ENCODE measurements at regions not wholly inside any gene's neighbourhood (a gene's known extent, or its start where the extent isn't known, plus 50 kb on each side); places are given as distances from the start of the nearest gene placed in this dataset.

DNA sequence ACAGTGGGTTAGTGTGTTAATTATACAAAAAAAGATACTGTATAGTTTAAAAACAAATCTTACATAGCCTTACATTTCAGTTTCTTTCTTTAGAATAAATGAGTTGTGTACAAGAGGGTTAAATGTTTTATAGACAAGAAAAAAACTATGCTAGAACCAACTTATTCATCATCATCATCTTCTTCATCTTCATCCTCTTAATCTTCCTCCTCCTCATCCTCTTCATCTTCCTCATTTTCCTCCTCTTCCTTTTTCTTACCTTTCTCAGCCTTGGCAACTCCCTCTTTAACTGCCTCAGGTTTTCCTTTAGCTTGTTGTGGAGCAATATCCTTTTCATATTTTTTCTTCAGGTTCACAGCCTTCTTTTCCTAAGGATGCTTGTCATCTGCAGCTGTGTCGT is 53.7 kb downstream of the RPS12 start:
- no peak overlapping the region for H3K4me3 ChIP-seq (ENCODE audit: low read depth, low read length, poor library complexity, severe bottlenecking)
- no peaks in the 10 kb centered on the region for H3F3A ChIP-seq (ENCODE audit: insufficient read depth, low read length)
- H3K9ac ChIP-seq (ENCODE audit: low read length), result no peak overlapping the region
- H3K9me3 ChIP-seq (ENCODE audit: low read length), result no peaks in the 10 kb centered on the region
- no peak overlapping the region for H3K4me2 ChIP-seq (ENCODE audit: low read length)
- no peaks in the 10 kb centered on the region for H3K9me2 ChIP-seq (ENCODE audit: low read depth, low read length)
- H3K27me3 ChIP-seq (ENCODE audit: insufficient read depth, low read length), result no peaks in the 10 kb centered on the region
- no peaks in the 10 kb centered on the region for H4K20me1 ChIP-seq (ENCODE audit: insufficient read depth, low read length)
- TF ChIP-seq EZH2 (IDR thresholded peaks at IDR 0.05; ENCODE audit: borderline replicate concordance, low read length), result no peak
- no peak for TF ChIP-seq CTCF (IDR thresholded peaks at IDR 0.05; ENCODE audit: low read length)
- H3K27ac ChIP-seq (ENCODE audit: low read depth, low read length, poor library complexity, severe bottlenecking), result no peak overlapping the region
- no peaks in the 10 kb centered on the region for H3K36me3 ChIP-seq (ENCODE audit: insufficient read depth, low read length)
- no peaks in the 10 kb centered on the region for H3K4me1 ChIP-seq (ENCODE audit: insufficient read depth, low read length, severe bottlenecking)
- H2AFZ ChIP-seq (ENCODE audit: low read length), result no peak overlapping the region
- H3K79me2 ChIP-seq (ENCODE audit: insufficient read depth, low read length), result no peaks in the 10 kb centered on the region

DNA sequence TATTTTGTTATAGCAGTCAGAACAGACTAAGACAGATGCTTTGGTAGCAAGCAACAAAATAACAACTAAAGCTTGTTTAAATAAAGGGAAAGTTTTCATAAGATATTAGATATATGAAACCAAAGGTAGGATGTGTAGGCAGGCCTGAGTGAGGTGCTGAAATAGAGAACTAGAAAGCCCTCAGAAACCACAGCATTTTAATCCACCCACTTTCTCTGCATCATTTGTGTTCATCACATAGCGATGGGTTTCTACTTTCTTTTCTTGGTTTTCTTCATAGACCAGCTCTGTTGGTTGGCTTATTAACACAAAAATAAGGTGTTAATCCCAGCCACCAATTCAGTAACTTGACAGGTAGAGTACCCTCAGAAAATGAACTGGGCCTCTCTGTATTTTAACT is 58.6 kb downstream of the RPS12 start:
- Histone ChIP-seq H3K9me2 (ENCODE audit: low read depth, low read length) (no peaks in the 10 kb centered on the region), H3K9ac (ENCODE audit: low read length) (no peak overlapping the region), H3K27ac (ENCODE audit: low read depth, low read length, poor library complexity, severe bottlenecking) (no peak overlapping the region), H3K4me2 (ENCODE audit: low read length) (no peak overlapping the region), H3F3A (ENCODE audit: insufficient read depth, low read length) (no peaks in the 10 kb centered on the region), H4K20me1 (ENCODE audit: insufficient read depth, low read length) (no peaks in the 10 kb centered on the region), H3K36me3 (ENCODE audit: insufficient read depth, low read length) (no peaks in the 10 kb centered on the region), H3K4me3 (ENCODE audit: low read depth, low read length, poor library complexity, severe bottlenecking) (no peak overlapping the region), H3K4me1 (ENCODE audit: insufficient read depth, low read length, severe bottlenecking) (no peaks in the 10 kb centered on the region), H3K79me2 (ENCODE audit: insufficient read depth, low read length) (no peaks in the 10 kb centered on the region), H2AFZ (ENCODE audit: low read length) (no peak overlapping the region), H3K27me3 (ENCODE audit: insufficient read depth, low read length) (no peaks in the 10 kb centered on the region), H3K9me3 (ENCODE audit: low read length) (peaks cover 4% of the 10 kb centered on the region; the same call in 1 of the 2 replicates)
- no peak for TF ChIP-seq EZH2 (IDR thresholded peaks at IDR 0.05; ENCODE audit: borderline replicate concordance, low read length)

DNA sequence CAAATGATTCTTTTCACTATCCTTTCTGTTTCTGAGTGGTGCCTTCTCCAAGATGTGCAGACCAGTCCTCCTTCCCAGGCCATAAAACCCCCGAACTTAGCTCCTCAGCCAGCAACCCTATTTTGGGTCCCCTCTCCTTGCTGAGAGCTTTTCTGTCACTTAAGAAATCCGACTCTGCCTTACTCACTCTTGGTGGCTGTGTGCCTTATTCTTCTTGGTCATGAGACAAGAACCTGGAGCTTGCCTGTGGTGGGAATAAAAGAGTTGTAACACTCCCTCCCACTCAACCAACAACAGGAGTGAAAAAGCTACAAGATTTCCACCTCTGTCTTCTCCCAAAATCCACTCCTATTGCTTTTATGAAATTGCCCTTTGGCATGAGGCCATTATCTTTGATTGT is 62.6 kb downstream of the RPS12 start:
- Histone ChIP-seq H2AFZ (ENCODE audit: low read length) (no peak overlapping the region), H3K4me2 (ENCODE audit: low read length) (no peak overlapping the region), H3K27ac (ENCODE audit: low read depth, low read length, poor library complexity, severe bottlenecking) (no peak overlapping the region), H4K20me1 (ENCODE audit: insufficient read depth, low read length) (no peaks in the 10 kb centered on the region), H3K9me3 (ENCODE audit: low read length) (peaks cover 4% of the 10 kb centered on the region; the same call in 1 of the 2 replicates), H3K36me3 (ENCODE audit: insufficient read depth, low read length) (no peaks in the 10 kb centered on the region), H3K27me3 (ENCODE audit: insufficient read depth, low read length) (no peaks in the 10 kb centered on the region), H3K9me2 (ENCODE audit: low read depth, low read length) (no peaks in the 10 kb centered on the region), H3K9ac (ENCODE audit: low read length) (no peak overlapping the region), H3K4me1 (ENCODE audit: insufficient read depth, low read length, severe bottlenecking) (no peaks in the 10 kb centered on the region), H3K79me2 (ENCODE audit: insufficient read depth, low read length) (no peaks in the 10 kb centered on the region), H3F3A (ENCODE audit: insufficient read depth, low read length) (no peaks in the 10 kb centered on the region), H3K4me3 (ENCODE audit: low read depth, low read length, poor library complexity, severe bottlenecking) (no peak overlapping the region)
- TF ChIP-seq EZH2 (IDR thresholded peaks at IDR 0.05; ENCODE audit: borderline replicate concordance, low read length) (no peak), CTCF (IDR thresholded peaks at IDR 0.05; ENCODE audit: low read length) (no peak)

GRCh38 chr6:132887204-132887603 is 72.8 kb downstream of the RPS12 start:
- no peaks in the 10 kb centered on the region for H3K79me2 ChIP-seq (ENCODE audit: insufficient read depth, low read length)
- no peak overlapping the region for H2AFZ ChIP-seq (ENCODE audit: low read length)
- no peaks in the 10 kb centered on the region for H3F3A ChIP-seq (ENCODE audit: insufficient read depth, low read length)
- no peak overlapping the region for H3K9ac ChIP-seq (ENCODE audit: low read length)
- H3K9me3 ChIP-seq (ENCODE audit: low read length), result no peaks in the 10 kb centered on the region
- no peaks in the 10 kb centered on the region for H4K20me1 ChIP-seq (ENCODE audit: insufficient read depth, low read length)
- H3K27ac ChIP-seq (ENCODE audit: low read depth, low read length, poor library complexity, severe bottlenecking), result no peak overlapping the region
- no peak overlapping the region for H3K4me3 ChIP-seq (ENCODE audit: low read depth, low read length, poor library complexity, severe bottlenecking)
- TF ChIP-seq EZH2 (IDR thresholded peaks at IDR 0.05; ENCODE audit: borderline replicate concordance, low read length), result no peak
- TF ChIP-seq CTCF (IDR thresholded peaks at IDR 0.05; ENCODE audit: low read length), result no peak
- no peaks in the 10 kb centered on the region for H3K36me3 ChIP-seq (ENCODE audit: insufficient read depth, low read length)
- no peaks in the 10 kb centered on the region for H3K27me3 ChIP-seq (ENCODE audit: insufficient read depth, low read length)
- H3K4me1 ChIP-seq (ENCODE audit: insufficient read depth, low read length, severe bottlenecking), result no peaks in the 10 kb centered on the region
- no peak overlapping the region for H3K4me2 ChIP-seq (ENCODE audit: low read length)
- no peaks in the 10 kb centered on the region for H3K9me2 ChIP-seq (ENCODE audit: low read depth, low read length)

Data from OCI-LY1 (cell line).